Esophagus squamous epithelium (tissue), 4 donors: ENCODE measurements at regions not wholly inside any gene's neighbourhood (a gene's known extent, or its start where the extent isn't known, plus 50 kb on each side); places are given as distances from the start of the nearest gene placed in this dataset.

Experiments used
- POLR2A ChIP-seq, 4 donors: fragments of 450-650 bp; IDR thresholded peaks; one replicate each; pipeline ENCODE4 v1.6.1; 2017; ENCODE audit warnings: antibody characterized with exemption in 4 of 4, mild to moderate bottlenecking in 4 of 4, moderate library complexity in 3 of 4
- TF ChIP-seq, protein P1 (sequence below), 6 experiments: fragments of 450-650 bp in 4 of 6; fragments of 200-600 bp in 2 of 6; sonication (generic) in 2 of 6; IDR thresholded peaks; one replicate each; pipeline ENCODE4 v1.5.1; 2016 to 2019; ENCODE audit warnings: antibody characterized with exemption in 6 of 6, mild to moderate bottlenecking in 4 of 6, moderate library complexity in 4 of 6

DNA sequence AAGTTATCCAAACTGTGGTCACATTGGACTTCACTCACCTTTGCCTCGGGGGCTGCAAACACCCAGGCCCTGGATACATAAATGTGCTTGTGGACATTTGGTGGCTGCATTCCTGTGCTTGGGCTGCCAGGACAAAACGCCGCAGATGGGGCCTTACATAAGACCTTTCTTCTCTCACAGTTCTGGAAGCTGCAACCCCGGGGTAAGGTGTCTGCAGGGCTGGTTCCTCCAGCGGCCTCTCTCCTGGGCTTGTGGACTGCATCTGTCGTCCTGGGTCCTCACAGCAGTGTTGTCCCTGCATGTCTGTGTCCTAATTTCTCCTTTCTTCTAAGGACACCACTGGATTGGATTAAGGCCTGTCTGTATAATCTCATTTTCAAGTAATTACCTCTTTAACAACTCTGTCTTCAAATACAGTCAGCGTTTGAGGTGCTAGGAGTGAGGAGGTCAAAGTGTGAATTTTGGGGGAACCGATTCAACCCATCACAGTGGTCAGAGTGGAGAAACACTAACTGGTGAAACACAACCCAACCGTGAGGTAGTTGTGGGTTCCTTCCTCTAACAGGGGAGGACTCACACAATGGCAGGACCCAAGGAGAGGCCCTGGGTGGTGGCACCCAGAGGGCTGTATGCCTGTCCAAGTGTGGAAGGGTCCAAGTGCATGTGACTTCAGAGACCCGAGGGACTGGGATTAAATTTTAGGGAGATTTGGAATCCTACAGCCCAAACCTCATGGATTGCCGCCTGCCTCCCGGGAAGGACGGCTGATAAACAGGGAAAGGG is 415.6 kb downstream of the IRX2 start:
- TF ChIP-seq, protein P1, sequence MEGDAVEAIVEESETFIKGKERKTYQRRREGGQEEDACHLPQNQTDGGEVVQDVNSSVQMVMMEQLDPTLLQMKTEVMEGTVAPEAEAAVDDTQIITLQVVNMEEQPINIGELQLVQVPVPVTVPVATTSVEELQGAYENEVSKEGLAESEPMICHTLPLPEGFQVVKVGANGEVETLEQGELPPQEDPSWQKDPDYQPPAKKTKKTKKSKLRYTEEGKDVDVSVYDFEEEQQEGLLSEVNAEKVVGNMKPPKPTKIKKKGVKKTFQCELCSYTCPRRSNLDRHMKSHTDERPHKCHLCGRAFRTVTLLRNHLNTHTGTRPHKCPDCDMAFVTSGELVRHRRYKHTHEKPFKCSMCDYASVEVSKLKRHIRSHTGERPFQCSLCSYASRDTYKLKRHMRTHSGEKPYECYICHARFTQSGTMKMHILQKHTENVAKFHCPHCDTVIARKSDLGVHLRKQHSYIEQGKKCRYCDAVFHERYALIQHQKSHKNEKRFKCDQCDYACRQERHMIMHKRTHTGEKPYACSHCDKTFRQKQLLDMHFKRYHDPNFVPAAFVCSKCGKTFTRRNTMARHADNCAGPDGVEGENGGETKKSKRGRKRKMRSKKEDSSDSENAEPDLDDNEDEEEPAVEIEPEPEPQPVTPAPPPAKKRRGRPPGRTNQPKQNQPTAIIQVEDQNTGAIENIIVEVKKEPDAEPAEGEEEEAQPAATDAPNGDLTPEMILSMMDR (IDR thresholded peaks at IDR 0.05): no peak
- TF ChIP-seq POLR2A (IDR thresholded peaks at IDR 0.05): no peak
